HG03432 (cell line): ENCODE measurements at regions not wholly inside any gene's neighbourhood (a gene's known extent, or its start where the extent isn't known, plus 50 kb on each side); places are given as distances from the start of the nearest gene placed in this dataset.
"Not testable (repeated sequence)": the region's sequence is repeated elsewhere in the genome, so short reads cannot be mapped to it uniquely, and the experiment has no call there.

Source experiments
- ATAC-seq: cut with Tn5 transposase; IDR thresholded peaks from one replicate; pipeline ENCODE4 v1.9.1; 2021; ENCODE audit warnings: mild to moderate bottlenecking, moderate library complexity; ENCODE audit not compliant: unreplicated experiment

DNA sequence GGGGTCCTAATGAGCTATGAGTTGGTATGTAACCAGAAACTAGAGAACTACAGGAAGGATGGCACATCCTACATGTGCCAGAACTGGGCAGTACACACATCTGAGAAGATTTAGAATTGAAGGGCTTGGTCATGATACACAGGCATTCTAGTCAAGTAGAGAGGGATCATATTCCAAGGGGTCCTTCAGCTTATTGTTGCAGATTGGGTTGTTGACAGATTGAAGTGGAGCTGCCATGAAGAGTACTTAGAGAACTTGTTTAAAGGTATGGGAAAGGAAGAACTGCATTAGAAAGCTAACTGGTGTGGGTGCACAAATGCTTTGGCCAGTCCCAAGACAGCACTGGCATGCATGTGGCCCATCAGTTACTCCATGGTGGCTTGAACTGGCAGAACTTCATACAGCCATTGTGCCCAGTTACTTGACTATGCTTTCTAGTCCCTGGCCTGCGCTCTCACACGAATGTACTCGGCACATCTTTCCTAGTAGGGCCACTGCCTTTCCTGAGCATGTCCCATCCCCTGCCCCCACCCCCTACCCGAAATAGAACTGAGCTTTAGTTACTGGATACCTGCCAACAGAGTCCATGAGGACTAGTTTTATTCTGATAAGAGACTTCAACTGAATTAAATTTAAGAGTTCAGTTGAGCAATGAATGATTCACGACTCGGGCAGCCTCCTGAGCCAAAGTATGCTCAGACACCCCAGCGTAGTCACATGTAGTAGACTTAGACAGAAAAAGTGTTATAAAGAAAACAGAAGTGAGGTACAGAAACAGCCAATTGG, 64.0 kb downstream of the CCNG2 start:
- ATAC-seq = no peak

GRCh38 chr4:77225022-77225421, 68.0 kb downstream of the CCNG2 start:
- no peak for ATAC-seq

GRCh38 chr4:77226939-77227705, 70.1 kb downstream of the CCNG2 start:
- ATAC-seq = no peak

GRCh38 chr4:77229433-77229832, 72.4 kb downstream of the CCNG2 start:
- ATAC-seq = no peak

GRCh38 chr4:77232653-77233052, 75.6 kb downstream of the CCNG2 start:
- ATAC-seq = no peak

DNA sequence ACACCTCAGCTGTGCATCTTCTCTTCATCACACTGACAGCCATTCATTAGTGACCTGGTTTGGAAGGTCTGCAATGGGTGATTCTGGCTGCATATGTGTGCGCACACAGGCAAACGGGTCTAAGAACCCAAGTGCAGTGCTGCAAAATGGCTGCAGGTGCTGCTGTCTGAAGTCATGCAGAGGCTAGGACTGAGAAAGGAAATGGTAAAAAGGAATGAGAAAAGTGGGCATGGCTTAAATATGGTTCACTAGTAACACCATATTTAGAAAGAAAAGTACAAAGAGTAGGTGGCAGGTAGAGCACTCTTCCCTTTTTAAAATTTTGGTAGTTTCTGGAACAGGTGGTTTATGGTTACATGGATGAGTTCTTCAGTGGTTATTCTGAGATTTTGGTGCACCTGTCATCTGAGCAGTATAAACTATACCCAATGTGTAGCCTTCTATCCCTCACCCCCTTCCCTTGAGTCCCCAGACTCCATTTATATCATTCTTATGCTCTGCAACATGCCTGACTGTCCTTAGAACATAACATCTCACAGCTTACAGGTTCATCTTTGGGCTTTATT, 78.4 kb downstream of the CCNG2 start:
- ATAC-seq = peak; percentile 72

DNA sequence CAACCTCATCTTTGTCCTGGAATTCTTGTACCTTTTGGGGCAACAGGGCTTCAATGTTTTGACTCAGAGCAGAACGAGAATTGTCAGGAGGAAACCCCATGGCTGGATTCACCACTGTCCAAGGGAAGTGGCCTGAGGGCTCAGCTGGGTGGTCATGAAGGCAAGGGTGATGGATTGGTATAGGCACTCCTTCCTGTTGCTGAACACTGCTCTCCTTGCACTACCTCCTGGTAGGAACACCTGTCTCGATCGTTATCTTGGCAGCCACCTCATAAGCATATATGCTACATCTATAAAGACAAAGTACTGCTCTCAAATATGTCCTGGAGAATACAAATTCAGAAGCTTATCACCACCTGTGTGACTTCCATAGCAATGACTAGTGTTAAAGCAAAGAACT, 79.8 kb downstream of the CCNG2 start:
- ATAC-seq = no peak

- peak; percentile 87 for ATAC-seq
These were observed 83.6 kb downstream of the CCNG2 start for GRCh38 chr4:77240469-77241066.

DNA sequence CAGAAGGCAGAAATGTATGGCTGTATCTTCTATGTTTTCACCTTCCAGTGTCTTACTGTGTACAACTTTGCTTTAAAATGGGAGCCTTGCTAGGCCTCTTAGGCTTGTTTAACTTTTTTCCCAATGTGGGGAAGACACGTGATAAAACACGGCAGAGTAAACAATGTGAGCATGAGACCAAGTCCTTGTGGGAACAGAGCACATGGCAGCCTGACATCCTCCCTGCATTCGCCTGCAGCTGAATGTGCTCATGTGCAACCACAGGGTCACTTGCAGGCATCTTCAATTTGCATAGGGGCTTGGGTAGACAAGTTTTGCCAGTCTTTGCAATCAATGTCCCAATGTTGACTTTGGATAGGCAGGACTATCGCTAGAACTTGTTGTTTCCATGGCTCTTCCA, 91.8 kb downstream of the CCNG2 start:
- ATAC-seq = no peak

- ATAC-seq = no peak
These were observed 94.7 kb downstream of the CCNG2 start for GRCh38 chr4:77251751-77252150.

DNA sequence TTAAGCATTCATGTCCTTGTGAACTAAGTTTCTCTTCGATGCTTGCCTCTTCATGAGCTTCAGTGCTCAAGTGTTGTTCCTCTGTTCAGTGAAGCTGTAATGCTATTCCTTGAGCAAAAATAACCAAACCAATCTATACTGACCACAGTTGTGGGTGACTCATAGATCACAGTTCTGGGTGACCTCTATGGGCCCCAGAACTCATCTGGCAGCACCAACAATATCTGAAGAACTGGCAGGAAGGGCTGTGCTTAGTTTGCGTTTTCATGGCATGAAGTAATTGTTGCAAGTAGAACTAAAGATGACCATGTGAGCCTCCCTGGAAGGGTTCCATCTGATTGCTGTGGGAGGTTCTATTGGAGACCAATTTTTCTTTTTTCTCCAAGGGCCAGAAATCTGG, 106.2 kb downstream of the CCNG2 start:
- ATAC-seq = no peak

DNA sequence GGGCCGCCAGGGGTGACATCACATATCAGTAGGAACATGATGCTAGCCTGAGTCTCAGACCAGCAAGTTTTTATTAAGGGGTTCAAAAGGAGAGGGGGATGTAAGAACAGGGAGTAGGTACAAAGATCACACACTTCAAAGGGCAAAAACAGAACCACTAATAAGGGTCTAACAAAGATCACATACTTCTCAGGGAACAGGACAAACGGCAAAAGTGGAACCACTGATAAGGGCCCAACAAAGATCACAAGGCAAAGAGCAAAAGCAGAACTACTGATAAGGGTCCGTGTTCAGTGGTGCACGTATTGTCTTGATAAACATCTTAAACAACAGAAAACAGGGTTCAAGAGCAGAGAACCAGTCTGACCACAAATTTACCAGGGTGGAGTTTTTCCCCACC, 107.0 kb downstream of the CCNG2 start:
- not testable (repeated sequence) for ATAC-seq

- no peak for ATAC-seq
These were observed 107.8 kb downstream of the CCNG2 start for GRCh38 chr4:77264826-77265225.

DNA sequence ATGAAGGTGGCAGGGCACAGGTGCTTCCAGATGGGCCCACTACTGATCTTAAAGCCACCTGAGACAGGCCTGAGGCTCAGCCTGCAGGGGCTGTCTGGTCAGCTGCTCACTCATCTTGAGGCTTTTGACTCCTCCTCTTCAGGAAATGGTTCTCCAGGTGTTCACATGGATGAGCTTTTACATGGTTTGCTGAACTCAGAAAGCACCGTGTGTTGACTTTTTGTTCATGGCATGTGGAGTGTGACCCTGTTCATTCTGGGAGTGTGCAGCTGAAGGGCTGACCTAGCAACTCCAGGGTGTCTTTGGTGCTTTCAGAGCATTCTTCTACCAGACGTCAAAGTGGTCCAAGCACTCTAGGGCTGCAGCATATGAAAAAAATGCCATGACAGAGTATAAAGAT, 111.1 kb downstream of the CCNG2 start:
- ATAC-seq = no peak

GRCh38 chr4:77269505-77269904, 112.5 kb downstream of the CCNG2 start:
- no peak for ATAC-seq

- ATAC-seq = no peak
These were observed 116.4 kb downstream of the CCNG2 start for GRCh38 chr4:77273412-77273811.

GRCh38 chr4:77279114-77279513, 122.1 kb downstream of the CCNG2 start:
- not testable (repeated sequence) for ATAC-seq

DNA sequence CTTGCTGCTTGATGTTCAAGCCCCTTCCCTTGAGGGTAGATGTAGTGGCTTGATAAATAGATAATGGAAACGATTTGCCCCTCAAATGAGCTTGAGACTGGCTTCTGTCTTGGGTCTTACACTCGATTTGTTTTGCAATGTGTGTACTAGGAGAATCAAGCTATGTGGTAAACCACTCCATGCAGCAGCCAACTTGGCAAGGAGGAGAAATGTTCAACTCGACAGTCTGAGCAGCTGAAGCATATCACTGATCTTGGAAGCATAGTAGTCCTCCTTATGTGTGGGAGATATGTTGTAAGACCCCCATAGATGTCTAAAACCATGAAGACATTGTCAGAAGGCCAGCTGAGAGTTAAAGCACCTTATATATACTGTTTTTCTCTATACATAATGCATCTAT, 125.3 kb downstream of the CCNG2 start:
- no peak for ATAC-seq

DNA sequence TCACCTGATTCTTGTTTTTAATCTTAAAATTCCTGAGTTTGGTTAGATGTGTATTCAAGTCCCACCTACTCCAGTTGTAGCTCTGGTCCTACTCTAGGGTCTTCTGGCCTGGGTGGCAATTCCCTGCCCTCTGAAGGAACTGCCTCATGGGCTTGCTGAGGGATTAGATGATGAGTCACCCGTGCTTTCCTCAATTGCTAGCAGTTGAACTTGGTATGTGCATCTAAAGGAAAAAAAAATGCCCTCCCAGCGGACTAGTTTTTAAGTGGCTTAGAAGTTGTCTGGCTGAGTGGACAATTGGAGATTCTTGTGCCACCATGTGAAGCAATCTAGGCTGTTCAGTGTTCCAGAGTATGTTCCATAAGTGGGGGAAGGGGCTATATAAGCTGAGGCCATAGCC, 127.0 kb downstream of the CCNG2 start:
- ATAC-seq = no peak

- ATAC-seq = no peak
These were observed 129.9 kb downstream of the CCNG2 start for GRCh38 chr4:77286906-77287305.

DNA sequence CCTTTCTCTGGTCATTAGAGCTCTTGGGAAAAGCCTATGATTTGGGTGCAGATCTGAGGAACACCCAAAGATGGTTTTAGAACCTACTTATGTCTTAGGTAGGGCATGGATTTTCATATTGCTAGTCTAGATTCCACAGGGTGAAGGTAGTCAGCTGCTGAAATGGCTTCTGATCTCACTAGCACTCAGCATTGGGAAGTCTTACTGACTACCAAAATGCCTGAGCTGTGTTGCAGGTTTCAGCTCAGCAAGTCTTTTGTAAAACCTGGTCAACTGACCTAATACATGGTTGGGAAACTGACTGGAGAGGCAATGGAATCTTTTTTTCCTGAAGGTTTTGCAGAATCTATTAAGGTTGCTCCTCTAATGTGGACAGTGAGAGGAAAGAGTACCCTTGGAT, 136.4 kb downstream of the CCNG2 start:
- ATAC-seq = no peak

GRCh38 chr4:77300996-77301395, 144.0 kb downstream of the CCNG2 start:
- not testable (repeated sequence) for ATAC-seq
